ENCODE measurements at regions not wholly inside any gene's neighbourhood (a gene's known extent, or its start where the extent isn't known, plus 50 kb on each side); places are given as distances from the start of the nearest gene placed in this dataset.

DNA sequence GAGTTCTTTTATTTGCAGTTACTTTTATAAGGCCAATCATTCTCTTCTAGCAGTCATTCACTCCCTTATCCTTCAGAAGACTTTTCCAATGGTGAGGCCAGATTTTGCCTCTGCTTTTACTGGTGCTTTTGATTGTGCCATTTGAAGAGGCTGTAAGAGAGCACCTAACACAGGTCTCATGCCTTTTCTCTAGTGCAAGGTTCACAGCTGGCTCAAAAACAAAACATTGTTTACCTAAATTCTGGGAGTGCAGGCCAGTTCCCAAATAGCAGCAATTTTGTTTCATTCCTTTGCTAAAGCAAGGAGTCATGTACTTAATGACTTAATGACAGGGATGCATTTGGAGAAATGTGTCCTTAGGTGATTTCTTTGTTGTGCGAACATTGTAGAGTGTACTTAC, 192.0 kb downstream of the SYT10 start:
- TF ChIP-seq, protein P1, sequence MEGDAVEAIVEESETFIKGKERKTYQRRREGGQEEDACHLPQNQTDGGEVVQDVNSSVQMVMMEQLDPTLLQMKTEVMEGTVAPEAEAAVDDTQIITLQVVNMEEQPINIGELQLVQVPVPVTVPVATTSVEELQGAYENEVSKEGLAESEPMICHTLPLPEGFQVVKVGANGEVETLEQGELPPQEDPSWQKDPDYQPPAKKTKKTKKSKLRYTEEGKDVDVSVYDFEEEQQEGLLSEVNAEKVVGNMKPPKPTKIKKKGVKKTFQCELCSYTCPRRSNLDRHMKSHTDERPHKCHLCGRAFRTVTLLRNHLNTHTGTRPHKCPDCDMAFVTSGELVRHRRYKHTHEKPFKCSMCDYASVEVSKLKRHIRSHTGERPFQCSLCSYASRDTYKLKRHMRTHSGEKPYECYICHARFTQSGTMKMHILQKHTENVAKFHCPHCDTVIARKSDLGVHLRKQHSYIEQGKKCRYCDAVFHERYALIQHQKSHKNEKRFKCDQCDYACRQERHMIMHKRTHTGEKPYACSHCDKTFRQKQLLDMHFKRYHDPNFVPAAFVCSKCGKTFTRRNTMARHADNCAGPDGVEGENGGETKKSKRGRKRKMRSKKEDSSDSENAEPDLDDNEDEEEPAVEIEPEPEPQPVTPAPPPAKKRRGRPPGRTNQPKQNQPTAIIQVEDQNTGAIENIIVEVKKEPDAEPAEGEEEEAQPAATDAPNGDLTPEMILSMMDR (conservative IDR thresholded peaks at IDR 0.05; ENCODE audit: low read length): no peak
- no peak for TF ChIP-seq EZH2phosphoT487 (IDR thresholded peaks at IDR 0.05; ENCODE audit: borderline replicate concordance)

All from Loucy (cell line).